Left ventricle myocardium superior (tissue), 1 donor: ENCODE measurements at regions not wholly inside any gene's neighbourhood (a gene's known extent, or its start where the extent isn't known, plus 50 kb on each side); places are given as distances from the start of the nearest gene placed in this dataset.
A peak's percentile ranks its signal among the peaks of the same experiment; 100 is the strongest.

Experiments used
- ATAC-seq: fragments of 200-7000 bp; cut with Tn5 transposase; one replicate; pipeline ENCODE4 v1.9.1; 2020; ENCODE audit warnings: mild to moderate bottlenecking, moderate library complexity
- DNase-seq: peaks from one replicate; pipeline ENCODE4 v3.0.0-alpha.2; 2020
- intact Hi-C: fragments of 100-400 bp; cut with micrococcal nuclease; formaldehyde crosslinking; loops from one replicate; pipeline ENCODE4 v1.11.0; 2022
- donor health status: DM: no; HTN: yes; CAD: no; lungs with severe emphysema.

GRCh38 chr4:174438711-174439110, 83.6 kb downstream of the HPGD start:
- ATAC-seq (no peak), DNase-seq (no peak)
- intact Hi-C loops: no loop called here

DNA sequence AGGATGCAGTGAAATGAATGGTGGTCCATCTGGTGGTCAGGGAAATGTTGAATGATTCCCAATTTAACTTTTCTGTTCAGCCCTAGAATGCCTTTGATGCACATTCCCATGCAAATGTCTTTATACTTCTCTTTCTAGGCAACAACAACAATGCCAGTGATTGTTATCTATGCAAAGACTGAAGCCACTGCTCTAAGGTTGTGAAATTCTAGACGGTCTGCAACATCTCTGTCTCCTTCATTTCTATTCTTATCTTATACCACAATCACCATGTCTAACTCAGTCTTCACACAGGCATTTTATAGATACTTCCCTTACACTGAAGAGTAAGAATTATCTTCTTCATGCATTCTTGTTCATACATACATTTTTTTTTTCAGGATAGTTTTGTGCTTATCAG, 84.5 kb downstream of the HPGD start:
- DNase-seq (no peak), ATAC-seq (no peak)
- intact Hi-C loops: no loop called here

DNA sequence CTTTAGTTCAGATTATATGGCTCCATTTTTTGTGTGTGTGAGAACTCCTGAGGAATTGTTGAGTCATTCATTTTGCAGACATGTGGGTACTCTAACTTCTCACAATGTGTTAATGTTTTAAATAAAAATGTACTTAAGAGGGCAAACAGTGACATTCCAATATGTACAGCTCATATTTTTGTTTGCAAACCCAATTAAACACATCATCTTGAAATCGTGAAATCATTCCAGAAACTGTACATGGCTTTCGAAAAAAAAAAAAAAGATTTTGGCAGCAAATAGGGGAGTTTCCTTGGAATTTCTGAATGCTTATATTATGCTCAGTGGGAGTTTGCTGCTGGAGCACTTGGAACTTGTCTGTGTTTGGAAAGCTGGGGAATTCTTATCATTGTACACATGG, 85.0 kb downstream of the HPGD start:
- no peak for ATAC-seq
- no peak for DNase-seq
- intact Hi-C loops: no loop called here

DNA sequence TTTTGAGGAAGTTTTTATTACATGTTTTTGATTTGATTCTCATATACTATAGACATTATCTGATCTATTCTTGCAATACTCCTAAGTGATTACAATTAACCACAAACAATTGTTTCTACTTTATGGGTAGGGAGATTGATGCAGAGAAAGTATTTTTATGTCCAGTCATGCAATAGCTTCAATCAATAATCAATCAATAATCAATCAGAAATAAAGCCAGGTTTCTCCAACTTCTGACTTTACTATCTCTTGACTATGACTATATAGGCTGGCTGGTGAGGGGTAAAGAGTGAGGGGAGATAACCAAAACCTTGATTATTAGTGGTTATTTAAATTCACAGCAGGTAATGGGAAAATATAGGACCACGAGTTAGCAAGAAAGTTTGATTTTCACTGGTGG, 85.9 kb downstream of the HPGD start:
- DNase-seq (no peak), ATAC-seq (no peak)
- intact Hi-C loops: no loop called here

GRCh38 chr4:174435974-174436373, 86.3 kb downstream of the HPGD start:
- intact Hi-C loops: no loop called here
- no peak for DNase-seq
- ATAC-seq: no peak

DNA sequence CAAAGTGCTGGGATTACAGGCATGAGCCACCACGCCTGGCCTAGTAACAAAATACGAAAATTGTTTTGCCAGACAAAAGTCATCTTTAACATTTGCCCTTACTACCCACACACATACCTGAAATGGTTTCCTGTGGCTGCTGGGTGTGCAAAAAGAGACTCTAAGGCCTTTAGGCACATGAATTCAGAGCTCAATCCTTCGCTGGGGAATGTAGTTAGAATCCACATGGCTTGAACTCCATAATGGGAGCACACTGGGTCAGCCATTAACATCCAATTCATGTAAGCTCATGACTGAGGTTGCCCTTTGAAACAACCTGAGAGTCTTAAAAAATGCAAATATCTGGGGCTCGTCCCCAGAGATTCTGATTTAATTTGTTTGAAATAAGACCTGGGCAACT, 87.8 kb downstream of the HPGD start:
- no peak for ATAC-seq
- intact Hi-C loops: no loop called here
- DNase-seq: no peak

DNA sequence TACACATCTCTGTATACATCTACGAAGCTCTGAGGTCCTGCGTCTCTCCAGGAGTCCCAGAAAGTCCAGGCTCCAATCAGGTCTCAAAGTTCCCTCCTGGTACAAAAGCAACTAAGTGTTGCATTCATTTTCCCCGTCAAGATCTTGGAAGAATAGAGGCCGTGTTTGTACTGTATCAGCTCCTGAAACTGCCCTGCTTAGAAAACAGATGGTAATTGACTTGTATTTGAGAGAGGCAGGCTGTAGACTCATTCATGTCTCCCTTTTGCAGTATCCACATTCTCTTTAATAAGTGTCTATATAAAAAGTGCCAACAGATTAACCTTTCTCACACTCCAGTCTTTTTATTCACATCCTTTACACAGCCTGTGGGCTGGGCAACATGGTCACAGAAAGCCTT, 91.7 kb downstream of the HPGD start:
- ATAC-seq: no peak
- no peak for DNase-seq
- intact Hi-C loops: no loop called here

GRCh38 chr4:174429701-174430410, 92.4 kb downstream of the HPGD start:
- intact Hi-C loops: no loop called here
- ATAC-seq (no peak), DNase-seq (no peak)

GRCh38 chr4:174427571-174428140, 94.6 kb downstream of the HPGD start:
- DNase-seq (no peak), ATAC-seq (no peak)
- intact Hi-C loops: no loop called here

GRCh38 chr4:174425669-174426068, 96.6 kb downstream of the HPGD start:
- intact Hi-C loops: no loop called here
- ATAC-seq: no peak

GRCh38 chr4:174423257-174423944, 98.9 kb downstream of the HPGD start:
- ATAC-seq (peak; percentile 29), DNase-seq (no peak)
- intact Hi-C loops: no loop called here

More at GRCh38 chr4:174425669-174426068, 96.6 kb downstream of the HPGD start:
- DNase-seq: no peak

- ATAC-seq: no peak
- intact Hi-C loops: no loop called here
- no peak for DNase-seq
Measured at GRCh38 chr4:174422893-174423256, 99.4 kb downstream of the HPGD start.

DNA sequence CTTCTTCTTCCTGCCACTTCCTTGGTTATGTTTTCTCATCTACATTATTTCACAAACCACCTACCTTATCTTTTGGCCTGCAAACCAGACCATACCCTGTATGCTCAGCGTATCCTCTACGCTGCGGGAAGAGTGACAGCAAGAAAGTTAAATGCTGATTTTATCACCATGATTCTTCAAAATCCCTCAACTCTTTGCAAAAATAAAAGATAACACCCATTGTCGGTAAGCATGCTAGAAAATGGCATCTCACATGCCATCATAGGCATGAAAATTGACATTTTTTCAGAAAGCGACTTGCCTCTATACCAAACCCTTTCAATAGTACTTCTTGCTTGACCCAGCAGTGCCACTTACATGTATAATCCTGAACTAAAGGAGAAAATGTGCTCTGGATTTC, 102.0 kb downstream of the HPGD start:
- DNase-seq (no peak), ATAC-seq (no peak)
- intact Hi-C loops: no loop called here

DNA sequence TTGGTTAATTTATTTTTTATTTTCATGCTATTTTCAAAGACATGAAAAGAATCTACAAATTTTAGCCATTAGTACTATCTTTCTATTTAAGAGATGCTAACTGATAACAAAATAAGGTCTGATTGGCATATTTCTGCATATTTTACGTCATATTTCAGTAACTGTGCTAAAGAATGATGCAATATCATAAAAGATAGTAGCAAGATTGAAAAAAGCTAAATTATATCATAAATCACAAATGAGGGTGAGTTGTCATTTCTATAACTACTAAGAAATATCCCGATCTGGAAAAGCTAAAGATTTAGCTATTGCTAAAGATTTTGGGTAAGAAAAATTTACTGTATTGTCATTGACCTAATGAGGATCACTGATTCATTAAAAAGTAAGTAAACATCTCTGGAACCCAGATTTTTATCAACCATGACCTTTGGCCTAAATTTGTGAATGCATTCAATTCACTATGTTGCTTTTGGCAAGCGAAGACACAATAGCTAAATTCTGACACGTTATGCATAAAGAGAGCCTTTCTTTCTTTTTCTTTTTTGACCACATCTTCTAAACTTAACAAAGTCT, 103.6 kb downstream of the HPGD start:
- ATAC-seq (no peak), DNase-seq (no peak)
- intact Hi-C loops: no loop called here

DNA sequence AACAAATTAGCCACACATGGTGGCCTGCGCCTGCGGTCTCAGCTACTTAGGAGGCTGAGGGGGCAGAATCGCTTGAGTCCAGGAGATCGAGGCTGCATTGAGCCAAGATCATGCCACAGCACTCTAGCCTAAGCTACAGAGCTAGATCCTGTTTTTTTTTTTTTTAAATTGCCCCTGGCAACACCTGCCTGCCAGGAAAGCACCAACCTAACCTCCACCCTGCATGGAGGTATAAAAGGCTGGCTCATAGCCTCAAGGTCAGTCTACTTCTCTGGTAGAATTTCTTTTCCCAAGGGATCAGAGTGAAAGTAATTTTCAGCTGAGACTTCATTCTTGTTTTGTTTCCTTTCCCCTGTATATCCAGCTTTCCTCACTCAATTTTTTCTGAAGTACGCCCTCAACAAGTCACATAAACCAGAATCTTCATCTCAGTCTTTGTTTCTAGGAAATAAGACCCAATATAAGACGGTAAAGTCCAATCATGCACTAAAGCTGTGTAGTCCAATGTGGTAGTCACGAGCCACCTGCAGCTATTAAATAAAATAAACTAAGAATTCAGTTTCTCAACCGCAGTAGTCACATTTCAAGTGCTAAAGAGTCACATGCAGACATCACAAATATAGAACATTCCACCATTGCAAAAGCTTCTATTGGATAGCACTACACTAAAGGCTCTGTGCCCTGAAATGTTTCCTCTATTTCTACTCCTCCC, 113.3 kb downstream of the HPGD start:
- ATAC-seq: no peak
- DNase-seq: no peak
- intact Hi-C loops: no loop called here

DNA sequence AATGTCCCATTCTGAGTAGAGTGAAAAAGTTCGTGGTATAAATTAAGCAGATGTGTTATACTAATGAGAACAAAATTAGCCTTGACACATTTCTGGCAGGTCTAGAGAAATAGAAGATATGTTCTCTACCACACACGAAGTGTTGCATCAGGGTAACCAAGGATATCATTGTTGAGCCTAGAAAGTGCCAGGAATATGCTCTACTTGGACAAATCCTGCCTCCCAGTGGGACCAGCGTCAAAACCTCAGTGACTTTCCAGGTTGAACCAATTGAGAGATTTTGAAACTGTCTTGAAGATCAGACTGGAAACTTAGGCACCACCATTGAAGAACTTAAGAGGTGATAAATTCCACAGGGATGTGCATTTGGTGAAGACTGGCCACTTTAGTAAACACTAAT, 115.9 kb downstream of the HPGD start:
- peak; percentile 54 for ATAC-seq

DNA sequence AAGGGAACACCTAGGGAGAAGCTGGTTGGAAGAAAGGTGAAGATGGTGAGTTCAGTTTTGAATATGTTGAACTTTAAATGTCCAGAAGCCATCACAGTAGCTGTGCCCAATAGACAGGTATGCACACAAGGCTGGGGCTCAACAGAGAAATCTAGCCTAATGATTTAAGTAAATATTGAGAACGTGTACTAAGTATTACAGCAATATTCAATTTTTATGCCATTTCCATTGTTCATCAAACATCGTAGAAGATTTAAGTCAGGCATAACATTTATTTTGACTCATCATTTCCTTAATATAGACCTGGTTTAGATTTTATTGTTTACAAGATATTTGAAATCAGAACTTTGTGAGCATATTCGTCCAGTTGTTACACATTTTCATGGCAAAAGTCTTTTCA, 116.4 kb downstream of the HPGD start:
- ATAC-seq (no peak), DNase-seq (no peak)
- intact Hi-C loops: no loop called here

More for the DNA sequence above, 115.9 kb downstream of the HPGD start:
- intact Hi-C loops: no loop called here
- peak; percentile 34 for DNase-seq

GRCh38 chr4:174404677-174405076, 117.6 kb downstream of the HPGD start:
- ATAC-seq (no peak), DNase-seq (no peak)
- intact Hi-C loops: no loop called here

- intact Hi-C loops: no loop called here
- ATAC-seq (no peak), DNase-seq (no peak)
Measured at GRCh38 chr4:174403177-174403543, 119.1 kb downstream of the HPGD start.
